ENCODE measurements at regions not wholly inside any gene's neighbourhood (a gene's known extent, or its start where the extent isn't known, plus 50 kb on each side); places are given as distances from the start of the nearest gene placed in this dataset.
"Not testable (repeated sequence)": the region's sequence is repeated elsewhere in the genome, so short reads cannot be mapped to it uniquely, and the experiment has no call there.

- DNase-seq = no peak
These were observed 60.0 kb upstream of the METRNL start for GRCh38 chr17:83019376-83019775.

GRCh38 chr17:83024218-83024971, 55.0 kb upstream of the METRNL start:
- DNase-seq = no peak

DNA sequence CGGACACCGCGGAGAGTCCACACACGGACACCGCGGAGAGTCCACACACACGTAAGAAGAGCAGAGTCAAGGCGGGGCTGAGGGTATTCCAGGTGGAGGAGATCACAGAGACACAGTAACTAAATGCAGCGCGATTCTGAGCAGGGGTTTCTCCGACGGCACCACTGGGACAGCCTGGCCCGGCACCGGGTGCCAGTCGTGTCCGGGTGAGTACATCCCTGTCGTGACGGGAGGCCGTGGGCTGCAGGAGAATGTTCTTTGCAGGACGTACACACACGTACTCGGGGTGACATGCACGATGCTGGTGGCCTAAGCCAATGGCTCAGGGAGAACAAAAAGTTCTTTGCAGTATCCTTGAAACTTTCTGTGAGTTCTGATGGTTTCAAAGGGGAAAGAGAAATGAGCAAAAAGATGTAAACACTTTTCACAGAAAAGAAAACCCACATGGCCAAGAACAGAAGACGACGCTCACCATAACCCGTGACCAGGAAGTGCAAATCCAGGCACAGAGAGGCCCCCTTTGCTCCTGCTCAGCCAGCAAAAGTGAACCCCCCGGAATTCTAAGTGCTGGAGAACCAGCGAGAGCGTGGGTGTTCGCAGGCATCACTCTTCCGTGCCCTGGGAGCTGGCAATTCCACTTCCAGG, 53.7 kb upstream of the METRNL start:
- DNase-seq = no peak

DNA sequence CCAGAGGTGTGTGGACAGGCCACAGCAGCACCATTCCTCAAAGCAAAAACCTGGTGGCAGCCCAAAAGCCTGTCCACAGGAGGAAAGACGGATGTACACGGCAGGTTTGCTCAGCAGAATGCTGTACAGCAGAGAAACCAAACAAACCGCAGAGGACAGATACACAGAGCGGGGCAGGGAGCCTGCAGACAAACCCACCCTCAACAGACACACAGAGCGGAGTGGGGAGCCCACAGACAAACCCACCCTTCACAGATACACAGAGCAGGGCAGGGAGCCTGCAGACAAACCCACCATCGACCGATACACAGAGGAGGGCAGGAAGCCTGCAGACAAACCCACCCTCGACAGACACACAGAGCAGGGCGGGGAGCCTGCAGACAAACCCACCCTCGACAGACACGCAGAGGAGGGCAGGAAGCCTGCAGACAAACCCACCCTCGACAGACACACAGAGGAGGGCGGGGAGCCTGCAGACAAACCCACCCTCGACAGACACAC, 53.0 kb upstream of the METRNL start:
- no peak for DNase-seq

GRCh38 chr17:83026921-83027320, 52.5 kb upstream of the METRNL start:
- not testable (repeated sequence) for DNase-seq

DNA sequence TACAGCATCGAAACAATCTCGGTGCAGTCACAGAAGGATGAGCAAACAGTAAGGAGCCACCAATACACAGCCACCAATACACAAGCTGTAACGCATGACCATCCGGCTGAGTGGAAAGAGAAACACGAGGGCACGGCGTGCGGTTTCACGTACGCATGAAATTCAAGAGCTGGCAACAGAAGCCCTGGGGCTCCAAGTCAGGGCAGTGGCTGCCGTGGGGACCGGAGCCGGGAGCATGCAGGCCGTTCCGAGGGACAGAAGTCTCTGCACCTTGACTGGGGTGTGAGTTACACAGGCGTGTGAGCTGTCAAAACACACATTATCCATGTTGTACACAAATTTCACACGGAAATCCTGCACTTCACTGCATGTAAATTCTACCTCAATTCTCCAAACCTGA, 50.6 kb upstream of the METRNL start:
- DNase-seq = no peak

- no peak for DNase-seq
These were observed 49.8 kb upstream of the METRNL start for GRCh38 chr17:83029571-83029970.
